Lower lobe of right lung (tissue), 2 donors: ENCODE measurements at regions not wholly inside any gene's neighbourhood (a gene's known extent, or its start where the extent isn't known, plus 50 kb on each side); places are given as distances from the start of the nearest gene placed in this dataset.

ENCODE experiments used
- ATAC-seq, 2 donors: fragments of 200-7000 bp; cut with Tn5 transposase; one replicate each; pipeline ENCODE4 v1.9.1; 2020 to 2022; ENCODE audit warnings: mild to moderate bottlenecking in 2 of 2, moderate library complexity in 2 of 2
- DNase-seq: peaks from one replicate; pipeline ENCODE4 v3.0.0-alpha.2; 2020
- H3K27ac ChIP-seq: fragments of 200-600 bp; one replicate; pipeline ENCODE4 v1.8.0; 2022
- H3K27me3 ChIP-seq: fragments of 200-600 bp; one replicate; pipeline ENCODE4 v1.8.0; 2022; ENCODE audit warnings: low read depth
- H3K36me3 ChIP-seq: fragments of 200-600 bp; one replicate; pipeline ENCODE4 v1.8.0; 2022; ENCODE audit warnings: mild to moderate bottlenecking
- H3K4me1 ChIP-seq: fragments of 200-600 bp; one replicate; pipeline ENCODE4 v1.8.0; 2022
- H3K4me3 ChIP-seq: fragments of 200-600 bp; one replicate; pipeline ENCODE4 v1.8.0; 2022; ENCODE audit warnings: mild to moderate bottlenecking
- H3K9me3 ChIP-seq: fragments of 200-600 bp; one replicate; pipeline ENCODE4 v1.8.0; 2022
- intact Hi-C: fragments of 100-400 bp; cut with DNase I; formaldehyde crosslinking; loops from one replicate; pipeline ENCODE4 v1.11.0; 2022
- TF ChIP-seq, protein P1 (sequence below): fragments of 200-600 bp; IDR thresholded peaks from one replicate; pipeline ENCODE4 v1.8.0; 2022; ENCODE audit warnings: antibody characterized with exemption, mild to moderate bottlenecking
- donor health status: DM: no; HTN: yes; CAD: no; lungs with severe emphysema.

GRCh38 chr12:113740699-113741098, 225.4 kb downstream of the RBM19 start:
- intact Hi-C loops: no loop called here
- no peaks in the 10 kb centered on the region for H3K9me3 ChIP-seq
- no peak for ATAC-seq
- no peaks in the 10 kb centered on the region for H3K36me3 ChIP-seq
- TF ChIP-seq, protein P1, sequence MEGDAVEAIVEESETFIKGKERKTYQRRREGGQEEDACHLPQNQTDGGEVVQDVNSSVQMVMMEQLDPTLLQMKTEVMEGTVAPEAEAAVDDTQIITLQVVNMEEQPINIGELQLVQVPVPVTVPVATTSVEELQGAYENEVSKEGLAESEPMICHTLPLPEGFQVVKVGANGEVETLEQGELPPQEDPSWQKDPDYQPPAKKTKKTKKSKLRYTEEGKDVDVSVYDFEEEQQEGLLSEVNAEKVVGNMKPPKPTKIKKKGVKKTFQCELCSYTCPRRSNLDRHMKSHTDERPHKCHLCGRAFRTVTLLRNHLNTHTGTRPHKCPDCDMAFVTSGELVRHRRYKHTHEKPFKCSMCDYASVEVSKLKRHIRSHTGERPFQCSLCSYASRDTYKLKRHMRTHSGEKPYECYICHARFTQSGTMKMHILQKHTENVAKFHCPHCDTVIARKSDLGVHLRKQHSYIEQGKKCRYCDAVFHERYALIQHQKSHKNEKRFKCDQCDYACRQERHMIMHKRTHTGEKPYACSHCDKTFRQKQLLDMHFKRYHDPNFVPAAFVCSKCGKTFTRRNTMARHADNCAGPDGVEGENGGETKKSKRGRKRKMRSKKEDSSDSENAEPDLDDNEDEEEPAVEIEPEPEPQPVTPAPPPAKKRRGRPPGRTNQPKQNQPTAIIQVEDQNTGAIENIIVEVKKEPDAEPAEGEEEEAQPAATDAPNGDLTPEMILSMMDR: no peak
- H3K4me1 ChIP-seq: no peaks in the 10 kb centered on the region
- no peak for DNase-seq
- H3K27me3 ChIP-seq: peaks cover 3% of the 10 kb centered on the region
- no peak overlapping the region for H3K27ac ChIP-seq
- no peak overlapping the region for H3K4me3 ChIP-seq

GRCh38 chr12:113735131-113735530, 231.0 kb downstream of the RBM19 start:
- ATAC-seq (no peak), DNase-seq (no peak)
- no peaks in the 10 kb centered on the region for H3K9me3 ChIP-seq
- H3K4me3 ChIP-seq: no peak overlapping the region
- intact Hi-C loops: no loop called here
- H3K36me3 ChIP-seq: no peaks in the 10 kb centered on the region
- TF ChIP-seq, protein P1: no peak
- H3K4me1 ChIP-seq: no peaks in the 10 kb centered on the region
- H3K27ac ChIP-seq: no peak overlapping the region
- H3K27me3 ChIP-seq: no peaks in the 10 kb centered on the region

- TF ChIP-seq, protein P1: no peak
- Histone ChIP-seq H3K4me3 (no peak overlapping the region), H3K4me1 (no peaks in the 10 kb centered on the region), H3K36me3 (no peaks in the 10 kb centered on the region), H3K27me3 (no peaks in the 10 kb centered on the region), H3K9me3 (no peaks in the 10 kb centered on the region), H3K27ac (no peak overlapping the region)
- intact Hi-C loops: no loop called here
- DNase-seq (no peak), ATAC-seq (no peak)
Observed at GRCh38 chr12:113734503-113734902, 231.6 kb downstream of the RBM19 start.

DNA sequence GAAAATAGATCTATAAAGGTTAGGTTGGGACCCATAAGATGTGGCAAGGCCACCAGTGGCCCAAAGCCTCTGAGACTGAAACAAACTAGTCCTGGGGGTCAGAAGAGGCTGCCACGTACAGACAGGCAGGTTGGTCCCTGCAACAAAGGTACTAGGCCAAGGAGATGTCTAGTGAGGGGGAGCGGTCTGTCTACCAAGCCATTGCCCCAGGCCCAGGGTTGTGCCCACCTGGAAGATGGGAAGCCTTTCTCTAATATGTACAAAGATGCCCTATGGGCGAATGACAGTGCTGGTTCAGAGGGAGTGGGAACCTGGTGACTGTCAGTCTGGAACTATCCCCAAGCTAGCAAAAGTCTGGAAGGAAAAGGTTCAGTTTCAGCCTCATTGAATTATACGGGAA, 233.2 kb downstream of the RBM19 start:
- intact Hi-C loops: no loop called here
- TF ChIP-seq, protein P1: no peak
- ATAC-seq (no peak), DNase-seq (no peak)
- H3K27ac ChIP-seq: no peak overlapping the region
- H3K27me3 ChIP-seq: peaks cover 3% of the 10 kb centered on the region
- H3K9me3 ChIP-seq: no peaks in the 10 kb centered on the region
- no peak overlapping the region for H3K4me3 ChIP-seq
- no peaks in the 10 kb centered on the region for H3K36me3 ChIP-seq
- no peaks in the 10 kb centered on the region for H3K4me1 ChIP-seq

- TF ChIP-seq, protein P1: no peak
- no peak for ATAC-seq
- Histone ChIP-seq H3K4me1 (no peaks in the 10 kb centered on the region), H3K4me3 (no peak overlapping the region), H3K27me3 (peaks cover 10% of the 10 kb centered on the region), H3K9me3 (no peaks in the 10 kb centered on the region), H3K27ac (no peak overlapping the region), H3K36me3 (no peaks in the 10 kb centered on the region)
- intact Hi-C loops: no loop called here
- DNase-seq: no peak
Observed at GRCh38 chr12:113727651-113728061, 238.5 kb downstream of the RBM19 start.

DNA sequence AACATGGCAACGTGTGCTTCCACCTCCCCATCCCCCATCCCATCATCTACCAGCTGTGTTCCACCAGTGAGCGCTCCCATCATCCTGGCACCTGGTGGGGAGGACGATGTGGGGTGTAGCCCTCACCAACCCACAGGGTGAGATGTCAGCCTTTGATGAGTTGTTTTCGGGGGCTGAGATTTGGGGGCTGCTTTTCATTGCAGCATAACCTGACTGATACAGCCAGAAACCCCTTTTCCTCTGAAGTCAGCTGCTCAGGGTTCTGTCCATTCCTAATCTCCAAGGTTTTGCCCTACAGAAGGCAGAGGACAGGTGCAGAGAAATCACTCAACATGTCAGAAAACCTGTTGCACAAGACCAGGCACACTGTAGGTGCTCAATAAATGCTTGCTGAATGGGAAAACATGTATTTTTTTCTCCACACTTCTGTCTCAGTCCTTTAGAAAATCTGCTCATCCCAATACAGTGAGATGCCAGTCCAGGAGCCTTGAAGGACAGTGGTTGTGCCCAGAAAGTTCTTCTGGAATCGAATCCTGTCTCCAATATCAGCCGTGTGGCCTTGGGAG, 239.8 kb downstream of the RBM19 start:
- no peak for DNase-seq
- intact Hi-C loops: no loop called here
- Histone ChIP-seq H3K36me3 (no peaks in the 10 kb centered on the region), H3K27me3 (peaks cover 11% of the 10 kb centered on the region), H3K4me1 (no peaks in the 10 kb centered on the region), H3K27ac (no peak overlapping the region), H3K4me3 (no peak overlapping the region), H3K9me3 (no peaks in the 10 kb centered on the region)
- TF ChIP-seq, protein P1: no peak
- ATAC-seq: no peak
